ENCODE measurements at regions not wholly inside any gene's neighbourhood (a gene's known extent, or its start where the extent isn't known, plus 50 kb on each side); places are given as distances from the start of the nearest gene placed in this dataset.

- no peak for DNase-seq (ENCODE audit: low read depth)
These were observed 207.3 kb upstream of the SOX11 start for GRCh38 chr2:5484868-5485267.

DNA sequence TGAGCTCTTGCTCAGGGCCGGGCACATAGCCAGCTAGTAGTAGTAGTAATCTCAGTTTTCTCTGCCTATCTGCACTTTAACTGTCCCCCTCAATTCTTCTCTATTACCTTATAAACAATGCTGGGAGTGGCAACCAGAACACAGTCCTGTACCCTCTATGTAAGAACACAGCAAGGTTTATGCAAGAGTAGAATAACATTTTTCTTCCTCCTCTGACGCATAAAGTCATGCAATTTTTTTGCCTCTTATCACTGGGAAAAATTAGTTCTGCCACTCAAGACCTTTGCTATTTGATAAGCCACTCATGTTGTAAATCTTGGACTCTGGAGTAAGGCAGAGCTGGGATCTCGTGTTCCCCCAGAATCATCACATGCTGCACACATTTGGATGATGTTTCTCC lies 200.7 kb upstream of the SOX11 start:
- DNase-seq (ENCODE audit: low read depth), result no peak

GRCh38 chr2:5493256-5493655 lies 198.9 kb upstream of the SOX11 start:
- DNase-seq (ENCODE audit: low read depth), result no peak

- DNase-seq (ENCODE audit: low read depth), result no peak
These were observed 198.0 kb upstream of the SOX11 start for GRCh38 chr2:5494212-5494611.

GRCh38 chr2:5495586-5495985 lies 196.6 kb upstream of the SOX11 start:
- DNase-seq (ENCODE audit: low read depth), result no peak

- no peak for DNase-seq (ENCODE audit: low read depth)
These were observed 194.3 kb upstream of the SOX11 start for GRCh38 chr2:5497874-5498273.

GRCh38 chr2:5501807-5502206 lies 190.4 kb upstream of the SOX11 start:
- DNase-seq (ENCODE audit: low read depth), result no peak

- DNase-seq (ENCODE audit: low read depth), result no peak
These were observed 189.8 kb upstream of the SOX11 start for GRCh38 chr2:5502385-5502784.

GRCh38 chr2:5504756-5505155 lies 187.4 kb upstream of the SOX11 start:
- no peak for DNase-seq (ENCODE audit: low read depth)

DNA sequence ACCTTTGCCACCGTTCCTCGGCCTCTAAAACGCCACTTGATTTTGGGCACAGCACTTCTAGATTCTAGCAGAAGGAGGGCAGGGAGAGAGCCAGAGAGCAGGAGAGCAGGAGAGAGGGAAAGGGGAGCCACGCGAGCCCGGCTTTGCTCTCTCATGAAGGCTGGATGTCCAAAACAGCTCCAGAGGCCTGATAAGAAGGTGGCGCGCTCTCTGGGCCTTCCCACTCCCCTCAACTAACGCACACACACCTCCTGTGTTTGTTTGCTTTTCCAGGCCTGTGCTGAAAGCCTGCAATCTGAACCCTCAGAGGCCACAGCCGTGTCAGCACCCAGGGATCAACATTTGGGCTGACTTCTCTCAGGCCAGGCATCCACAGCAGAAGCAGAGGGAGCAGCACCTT lies 184.8 kb upstream of the SOX11 start:
- no peak for DNase-seq (ENCODE audit: low read depth)

GRCh38 chr2:5509362-5509761 lies 182.8 kb upstream of the SOX11 start:
- no peak for DNase-seq (ENCODE audit: low read depth)

GRCh38 chr2:5510082-5510481 lies 182.1 kb upstream of the SOX11 start:
- no peak for DNase-seq (ENCODE audit: low read depth)

GRCh38 chr2:5515693-5516092 lies 176.5 kb upstream of the SOX11 start:
- no peak for DNase-seq (ENCODE audit: low read depth)

DNA sequence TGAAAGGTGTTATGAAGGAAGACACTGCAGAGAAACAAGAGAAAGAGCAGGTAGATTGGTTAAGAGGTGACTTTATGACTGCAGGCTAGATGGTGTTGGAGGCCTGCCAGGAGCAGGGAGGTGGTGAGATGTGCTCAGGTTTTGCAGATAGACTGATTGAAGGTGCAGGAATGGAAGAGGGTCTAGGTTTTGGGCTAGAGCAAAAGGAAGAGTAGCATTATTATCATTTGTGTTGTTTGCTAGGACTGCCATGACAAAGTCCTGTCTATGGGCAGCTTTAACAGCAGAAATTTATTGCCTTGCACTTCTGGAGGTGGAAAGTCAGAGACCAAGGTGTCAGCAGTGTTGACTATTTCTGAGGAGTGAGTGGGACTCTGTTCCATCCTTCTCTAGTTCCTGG lies 172.9 kb upstream of the SOX11 start:
- DNase-seq (ENCODE audit: low read depth), result no peak

DNA sequence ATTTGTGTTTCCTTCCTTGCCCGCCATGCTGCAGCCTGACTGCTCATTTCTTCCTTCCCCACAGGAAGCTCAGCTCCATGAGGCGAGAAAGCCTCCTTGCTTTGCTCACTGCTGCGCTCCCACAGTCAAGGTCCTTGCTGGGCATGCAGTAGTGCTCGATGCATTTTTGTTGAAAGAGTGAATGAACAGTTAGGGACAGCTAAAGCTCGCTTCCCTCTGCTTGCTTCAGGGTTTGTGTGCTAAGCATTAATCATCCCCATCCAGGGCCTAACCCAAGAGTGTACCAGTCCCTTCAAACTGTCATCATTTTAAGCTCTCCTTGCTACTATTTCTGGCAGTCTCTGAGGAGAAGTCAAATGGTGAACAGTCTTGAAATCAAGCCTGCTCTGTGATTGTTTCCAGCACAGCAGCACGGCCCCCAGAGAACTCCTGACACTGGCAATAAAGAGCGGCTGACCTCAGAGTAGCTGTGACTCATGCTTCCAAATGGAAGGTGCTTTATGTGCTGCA lies 171.7 kb upstream of the SOX11 start:
- no peak for DNase-seq (ENCODE audit: low read depth)

DNA sequence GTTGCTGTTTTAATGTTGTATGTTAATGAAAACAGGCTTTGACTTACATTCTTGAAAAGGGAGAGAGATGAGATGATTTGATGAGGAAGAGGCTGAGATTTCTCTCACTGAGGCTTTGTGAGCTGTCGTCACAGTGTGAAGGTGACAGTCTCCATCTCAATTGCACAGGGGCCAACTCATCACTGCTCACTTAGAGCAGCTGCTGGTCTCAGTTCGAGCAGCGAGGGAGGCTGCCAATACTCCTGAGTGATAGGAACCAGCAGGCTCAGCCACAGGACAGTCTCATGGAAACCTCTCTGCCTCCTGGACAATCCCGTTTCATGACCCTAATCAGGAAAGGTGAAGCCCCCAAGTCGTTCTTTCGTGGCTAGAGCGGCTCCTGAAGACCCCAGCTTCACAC lies 170.7 kb upstream of the SOX11 start:
- DNase-seq (ENCODE audit: low read depth), result no peak

DNA sequence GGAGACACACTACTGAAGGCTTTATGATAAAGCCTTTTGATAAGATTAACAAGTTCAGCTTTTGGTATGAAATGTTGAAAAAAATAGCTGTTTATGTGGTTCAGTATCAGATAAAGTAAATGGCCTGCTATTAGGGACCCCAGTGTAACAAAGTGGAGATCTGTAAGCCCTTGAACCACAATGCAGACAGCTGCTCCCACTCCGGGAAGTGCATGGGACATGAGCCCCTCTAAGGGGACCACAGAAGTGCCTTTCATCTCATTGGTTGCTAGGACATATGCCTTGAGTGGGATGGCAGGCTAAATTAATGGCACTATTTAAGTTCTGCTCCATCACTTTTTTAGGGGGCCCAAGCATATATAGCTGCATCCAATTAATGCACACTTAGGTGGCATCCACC lies 167.6 kb upstream of the SOX11 start:
- DNase-seq (ENCODE audit: low read depth), result no peak

- no peak for DNase-seq (ENCODE audit: low read depth)
These were observed 163.5 kb upstream of the SOX11 start for GRCh38 chr2:5528706-5529105.

- DNase-seq (ENCODE audit: low read depth), result no peak
These were observed 162.0 kb upstream of the SOX11 start for GRCh38 chr2:5530011-5530696.

DNA sequence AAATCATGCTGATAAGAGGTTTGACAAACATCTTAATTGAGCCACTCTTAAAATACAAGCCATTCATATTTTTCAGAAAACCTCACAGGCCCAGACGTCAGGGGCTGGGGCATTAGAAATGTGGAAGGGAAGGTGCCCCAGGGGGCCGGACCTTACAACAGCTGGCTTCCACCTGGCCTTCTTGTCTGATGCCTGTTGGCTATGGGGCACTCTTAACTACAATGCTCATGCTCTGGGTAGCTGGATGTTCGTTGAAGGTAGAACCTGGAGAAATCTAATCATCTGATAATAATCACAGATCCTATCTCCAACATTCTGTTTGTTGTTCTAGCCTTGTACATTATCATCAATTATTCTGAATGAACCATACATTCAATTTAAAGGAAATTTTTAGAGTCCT lies 156.9 kb upstream of the SOX11 start:
- no peak for DNase-seq (ENCODE audit: low read depth)

DNA sequence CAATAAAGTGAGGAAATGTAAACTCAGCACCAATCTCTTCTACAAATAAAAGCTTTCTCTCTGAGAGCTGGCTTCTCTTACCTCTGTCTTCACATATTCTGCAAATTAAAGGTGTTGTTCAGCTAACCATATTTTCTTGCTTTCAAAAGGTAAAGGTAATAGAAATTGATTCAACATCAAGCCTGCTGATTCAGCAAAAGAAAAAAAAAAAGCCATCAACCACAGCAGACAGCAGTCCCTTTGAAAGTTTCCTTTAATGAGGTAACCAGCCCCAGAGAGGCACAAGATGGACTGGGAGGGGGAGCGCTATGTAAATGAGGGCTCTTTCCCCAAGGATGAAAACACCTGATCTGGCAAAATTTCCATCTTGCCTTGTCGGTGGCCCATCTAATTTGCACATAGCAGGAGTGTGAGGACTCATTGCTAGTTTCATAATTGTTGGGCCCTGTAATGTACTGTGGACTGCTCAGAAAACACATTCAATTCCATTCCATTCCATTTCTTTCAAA lies 154.9 kb upstream of the SOX11 start:
- no peak for DNase-seq (ENCODE audit: low read depth)

DNA sequence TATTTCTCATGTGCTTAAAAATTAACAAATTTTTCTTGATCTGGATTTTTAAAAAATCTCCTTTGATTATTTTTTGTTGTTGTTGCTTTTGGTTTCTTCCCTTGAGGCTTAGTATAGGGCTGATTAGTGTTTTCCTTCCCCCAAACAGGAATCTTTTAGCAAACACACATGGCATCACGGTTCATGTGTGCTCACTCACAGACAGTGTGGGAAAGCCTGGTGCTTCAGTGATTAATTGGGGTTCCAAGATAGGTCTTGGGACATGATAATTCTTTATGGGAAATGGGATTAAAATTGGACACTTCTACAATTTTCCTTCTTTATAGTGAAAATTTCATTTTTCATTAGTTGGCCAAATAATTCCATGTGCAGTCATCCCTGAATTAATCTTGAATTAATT lies 153.9 kb upstream of the SOX11 start:
- no peak for DNase-seq (ENCODE audit: low read depth)

DNA sequence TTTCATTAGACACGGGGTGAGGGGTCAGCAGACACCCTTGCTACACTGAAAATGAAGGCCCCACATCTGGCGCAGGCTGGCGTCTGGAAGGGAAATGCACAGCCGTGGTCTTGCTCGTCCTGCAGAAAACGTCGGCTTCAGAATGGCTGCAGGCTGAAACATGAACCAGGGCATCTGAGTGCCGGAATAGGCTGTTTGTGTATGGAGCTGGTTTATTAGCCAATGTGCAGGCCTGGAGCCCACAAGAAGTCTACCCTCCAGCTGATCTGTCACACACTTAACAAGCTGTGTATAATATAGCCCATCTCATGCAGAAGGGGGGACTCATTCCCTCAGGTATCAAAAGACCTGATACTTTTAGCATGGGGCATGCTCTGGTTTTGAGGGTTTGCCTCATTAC lies 153.4 kb upstream of the SOX11 start:
- DNase-seq (ENCODE audit: low read depth), result no peak

All from fibroblast of the conjunctiva (primary cell).